ENCODE measurements at regions not wholly inside any gene's neighbourhood (a gene's known extent, or its start where the extent isn't known, plus 50 kb on each side); places are given as distances from the start of the nearest gene placed in this dataset.

DNA sequence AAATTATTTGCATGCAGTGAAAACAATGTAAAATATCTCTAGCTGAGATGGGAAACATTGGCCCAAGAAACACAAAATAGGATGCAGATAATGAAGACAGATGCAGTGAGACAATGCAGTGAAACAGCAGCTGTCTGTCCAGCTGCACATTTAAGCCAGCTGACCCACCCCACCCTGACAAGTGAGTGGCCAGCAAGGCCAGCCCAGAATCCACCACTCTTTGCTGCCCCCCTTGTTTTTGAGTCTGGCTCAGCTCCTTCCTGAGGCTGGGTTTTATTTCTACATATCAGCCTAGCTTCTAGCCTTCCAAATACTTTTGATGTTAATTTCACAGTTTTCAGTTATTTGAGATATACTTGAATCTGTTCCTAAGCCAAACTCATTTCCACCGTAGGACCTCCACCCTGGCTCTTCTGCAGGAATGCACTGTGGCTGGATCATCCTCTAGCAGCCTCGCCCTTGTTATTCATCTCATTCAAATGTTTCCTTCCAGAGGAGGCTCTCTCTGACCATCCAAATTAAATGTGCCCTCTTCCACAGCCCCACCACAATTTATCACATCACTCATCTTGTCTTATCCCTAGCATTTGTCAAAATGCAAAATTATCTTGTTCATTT, 154.1 kb upstream of the POU2AF2 start:
- no peak for DNase-seq

DNA sequence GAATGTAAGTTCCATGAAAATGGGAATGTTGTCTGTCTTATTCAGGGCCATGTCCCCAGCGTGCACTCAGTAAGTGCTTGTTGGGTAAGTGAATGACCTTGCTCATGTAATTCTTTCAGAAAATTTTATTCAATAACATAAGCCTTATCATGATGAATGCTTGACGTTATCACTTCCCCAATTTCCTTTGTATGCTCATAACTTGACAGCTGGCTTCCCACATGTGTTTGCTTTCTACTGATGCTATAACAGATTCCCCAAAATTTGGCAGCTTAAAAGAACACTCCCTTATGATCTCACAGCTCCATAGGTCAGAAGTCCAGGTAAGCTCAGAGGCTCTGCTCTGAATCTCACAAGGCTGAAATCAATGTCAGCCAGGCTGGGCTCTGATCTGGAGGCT, 155.8 kb upstream of the POU2AF2 start:
- DNase-seq, result no peak

DNA sequence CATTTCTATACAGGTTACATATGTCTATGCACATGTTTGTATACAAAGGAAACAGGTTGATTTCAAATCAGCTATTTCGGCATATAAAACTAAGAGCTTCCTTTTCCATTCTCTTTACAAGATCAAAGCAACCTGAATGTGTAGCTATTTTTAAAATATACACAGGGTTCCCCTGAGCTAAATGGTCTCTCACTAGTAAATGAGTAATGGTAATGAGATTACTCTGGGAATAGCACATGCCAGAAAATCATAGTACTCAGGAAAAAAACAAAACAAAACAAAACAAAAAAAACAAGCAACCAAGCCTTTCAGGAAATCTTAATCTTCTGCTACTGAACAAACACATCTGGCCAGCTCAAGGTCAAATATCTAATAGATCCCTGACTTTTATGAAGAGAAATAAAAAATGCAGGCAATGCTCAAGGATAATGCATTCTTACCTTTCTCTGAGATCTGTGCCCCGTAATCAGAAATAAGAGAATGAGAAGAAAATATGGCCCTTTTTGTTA, 156.6 kb upstream of the POU2AF2 start:
- no peak for DNase-seq

DNA sequence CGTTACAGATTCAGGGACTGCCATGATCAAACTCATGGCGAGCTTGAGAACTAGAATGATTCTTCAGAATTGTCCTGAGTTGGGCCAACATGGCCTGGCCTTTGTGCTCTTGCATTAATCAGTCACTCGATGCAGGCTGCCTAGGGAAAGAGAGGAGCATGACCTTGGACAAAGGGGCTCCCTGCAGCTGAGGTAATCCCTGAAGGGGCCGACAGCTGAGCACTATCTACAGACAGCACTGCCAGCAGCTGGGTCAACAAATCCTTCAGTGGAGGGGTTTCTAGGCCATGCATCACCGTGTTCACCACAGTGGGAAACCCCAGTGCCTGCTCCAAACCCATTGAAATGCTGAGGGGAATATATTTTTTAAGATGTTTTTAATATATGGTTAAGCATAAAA, 159.5 kb upstream of the POU2AF2 start:
- DNase-seq, result no peak

DNA sequence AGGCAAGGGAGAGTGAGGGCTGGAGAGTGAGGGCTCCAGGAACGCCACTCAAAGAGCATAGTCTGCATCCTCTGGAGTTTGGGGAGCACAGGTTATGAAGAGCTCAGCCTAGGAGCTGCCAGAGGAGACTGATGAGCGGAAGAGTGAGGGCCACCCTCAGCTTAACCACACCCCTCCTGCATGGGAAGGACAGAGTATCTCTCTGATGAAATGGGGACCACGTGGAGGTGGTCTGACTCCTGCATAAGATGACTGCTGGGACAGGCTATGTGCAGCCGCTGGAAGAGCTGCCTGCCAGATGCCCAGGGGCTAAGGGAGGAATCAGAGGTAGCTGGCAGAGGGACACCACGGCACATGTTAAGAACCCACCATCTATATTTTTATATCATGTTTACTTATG, 162.9 kb upstream of the POU2AF2 start:
- no peak for DNase-seq

DNA sequence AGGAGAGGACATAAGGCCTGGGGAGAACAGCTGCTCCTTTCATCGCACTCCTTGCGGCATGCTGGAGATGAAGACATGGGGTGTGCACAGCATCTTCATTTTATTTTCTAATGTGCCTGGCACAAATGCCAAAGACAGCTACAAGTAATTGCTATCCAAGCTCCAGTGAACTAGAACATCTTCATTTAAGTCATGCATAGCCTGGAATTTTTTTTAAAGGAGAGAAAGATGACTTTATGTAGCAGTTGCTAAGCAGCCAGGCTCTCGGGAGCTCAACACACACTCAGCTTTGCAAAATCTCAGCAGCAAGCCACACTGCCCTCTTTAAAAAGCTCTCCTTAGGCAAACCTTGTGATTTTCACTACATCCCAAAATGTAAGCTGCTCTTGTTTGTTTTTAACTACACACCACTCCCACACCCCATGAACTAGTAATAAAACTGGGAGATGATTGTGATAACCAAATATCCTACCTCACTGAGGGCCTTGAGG, 164.5 kb upstream of the POU2AF2 start:
- DNase-seq, result peak; percentile 8

DNA sequence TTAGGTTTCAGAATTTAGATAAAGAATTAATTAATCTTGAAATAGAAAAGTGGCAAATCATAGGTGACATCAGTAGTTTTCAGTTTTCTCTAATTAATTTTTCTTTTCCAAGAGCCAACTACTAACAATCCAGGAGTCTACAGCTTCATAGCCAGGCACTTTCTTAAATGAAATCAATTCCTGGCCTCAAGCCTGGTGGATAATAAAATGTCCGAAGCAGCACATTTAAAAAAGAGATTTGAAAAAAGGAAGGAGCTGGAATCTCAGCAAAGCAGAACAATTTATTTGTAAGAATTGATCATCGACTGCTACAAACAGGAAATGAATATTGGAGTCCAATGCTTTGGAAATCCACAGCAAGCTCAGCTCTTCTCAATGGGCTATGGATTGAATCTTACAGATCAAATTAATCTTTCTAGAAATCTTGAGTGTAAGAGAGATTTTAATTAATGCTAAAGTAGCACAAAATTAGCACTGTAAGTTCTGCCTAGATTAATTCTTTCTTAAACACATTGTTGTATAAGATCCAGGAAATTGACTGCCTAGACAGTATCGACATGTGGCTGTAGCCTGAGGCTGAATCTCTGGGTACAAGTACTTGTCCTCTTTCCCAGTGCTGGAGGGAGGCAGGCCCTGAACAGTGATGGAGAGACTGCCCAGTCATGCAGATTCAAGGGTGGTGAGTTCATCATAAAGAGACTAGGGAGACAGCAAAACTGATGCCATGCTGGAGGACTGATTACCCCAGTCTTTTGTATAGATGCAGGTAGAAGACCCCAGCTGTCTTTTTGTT, 167.8 kb upstream of the POU2AF2 start:
- no peak for DNase-seq

DNA sequence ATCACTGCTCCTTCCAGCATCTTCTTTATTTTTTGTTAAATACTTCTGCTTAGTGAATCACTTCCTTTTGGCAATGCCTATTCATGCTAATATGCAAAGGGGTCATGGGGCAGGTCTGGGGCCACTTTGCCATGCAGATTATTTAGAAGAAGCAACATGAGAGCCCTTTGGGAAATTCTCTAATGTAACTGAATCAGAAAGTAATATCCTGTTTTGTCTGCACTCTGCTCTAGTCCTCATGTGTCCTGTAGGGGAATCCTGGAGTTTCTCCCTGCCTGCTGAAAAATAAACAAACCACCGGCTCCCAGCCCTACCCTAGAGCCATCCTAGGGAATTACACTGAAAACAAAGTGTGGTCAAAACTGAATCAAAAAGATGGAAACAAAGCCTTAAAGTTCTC, 176.5 kb upstream of the POU2AF2 start:
- no peak for DNase-seq

DNA sequence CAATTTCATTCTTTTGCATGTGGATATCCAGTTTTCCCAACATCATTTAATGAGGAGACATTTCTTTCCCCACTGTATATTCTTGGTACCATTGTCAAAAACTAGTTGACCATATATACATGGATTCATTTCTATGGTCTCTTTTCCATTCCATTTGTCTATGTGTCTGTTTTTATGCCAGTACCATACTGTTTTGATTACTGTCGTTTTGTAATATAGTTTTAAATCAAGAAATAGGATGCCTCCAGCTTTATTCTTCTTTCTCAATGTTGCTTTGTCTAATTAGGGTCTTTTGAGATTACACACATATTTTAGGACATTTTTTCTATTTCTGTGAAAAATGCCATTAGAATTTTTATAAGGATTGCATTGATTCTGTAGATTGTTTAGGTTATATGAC, 177.5 kb upstream of the POU2AF2 start:
- DNase-seq, result no peak

DNA sequence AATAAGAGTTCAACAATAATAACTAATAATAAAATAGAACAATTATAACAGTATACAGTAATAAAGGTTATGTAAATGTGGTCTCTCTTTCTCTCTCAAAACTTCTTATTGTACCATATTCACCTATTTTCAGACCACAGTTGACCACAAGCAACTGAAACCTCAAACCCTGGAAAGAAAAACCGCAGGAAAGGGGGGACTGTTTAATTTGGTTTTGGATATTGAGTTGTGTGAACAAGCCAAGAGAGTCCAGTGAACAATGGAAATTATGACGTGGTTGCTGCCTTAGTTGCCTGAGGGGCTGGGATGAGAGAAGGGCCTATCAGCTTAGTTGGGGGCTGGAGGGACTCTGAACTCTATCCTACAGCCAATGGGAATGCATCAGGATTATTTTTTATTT, 178.7 kb upstream of the POU2AF2 start:
- no peak for DNase-seq

DNA sequence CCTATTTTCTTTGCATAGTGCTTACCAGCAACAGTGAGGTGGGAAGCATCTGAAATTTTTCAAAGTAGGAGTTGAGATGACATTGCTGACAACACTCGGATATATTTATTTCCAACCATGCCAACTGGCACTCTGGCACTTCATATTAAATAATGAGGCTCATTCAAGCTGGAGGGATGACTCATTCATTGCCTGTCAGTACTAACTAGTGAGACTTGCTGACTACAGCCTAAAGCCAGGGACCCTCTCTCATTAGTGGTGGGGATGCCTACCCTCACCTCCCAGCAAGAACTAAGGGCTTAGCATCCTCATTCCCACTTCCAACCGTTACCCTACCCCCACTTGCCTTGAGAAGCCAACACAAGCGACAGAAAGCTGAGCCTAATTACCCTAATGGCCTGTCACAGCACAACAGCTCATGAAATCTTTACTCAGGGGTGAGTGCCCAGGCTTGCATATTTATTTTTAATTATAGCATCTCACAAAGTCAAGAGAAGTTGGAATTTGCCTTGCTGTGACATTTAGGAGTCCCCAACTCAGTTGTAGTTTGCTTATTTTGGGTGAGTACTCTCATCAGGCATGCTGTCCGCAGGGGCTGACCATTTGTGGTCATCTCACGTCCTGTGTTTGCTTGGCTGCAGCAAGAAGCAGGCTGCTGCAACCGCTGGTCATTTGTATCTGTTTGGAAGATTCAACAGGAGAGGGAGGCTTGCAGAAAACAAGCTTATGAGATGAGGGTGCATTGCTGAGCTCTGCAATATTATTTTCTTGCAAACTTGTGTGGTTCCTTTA, 181.6 kb upstream of the POU2AF2 start:
- DNase-seq, result peak; percentile 8

DNA sequence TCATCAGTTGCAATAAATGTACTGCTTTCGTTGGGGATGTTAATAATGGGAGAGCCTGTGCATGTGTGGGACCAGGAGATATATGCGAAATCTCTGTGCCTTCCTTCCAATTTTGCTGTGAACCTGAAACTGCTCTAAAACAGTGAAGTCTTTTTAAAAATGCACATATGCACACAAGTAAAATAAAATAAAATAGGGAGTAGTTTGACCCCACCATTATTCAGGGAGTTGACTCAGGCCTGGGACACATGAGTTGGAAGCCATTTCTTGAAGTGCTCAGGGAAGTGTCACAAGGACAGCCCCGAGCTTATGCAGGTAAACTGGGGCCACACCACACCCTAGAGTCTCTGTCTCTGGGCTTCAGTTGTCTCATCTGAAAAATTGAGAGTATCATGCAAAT, 183.1 kb upstream of the POU2AF2 start:
- no peak for DNase-seq

DNA sequence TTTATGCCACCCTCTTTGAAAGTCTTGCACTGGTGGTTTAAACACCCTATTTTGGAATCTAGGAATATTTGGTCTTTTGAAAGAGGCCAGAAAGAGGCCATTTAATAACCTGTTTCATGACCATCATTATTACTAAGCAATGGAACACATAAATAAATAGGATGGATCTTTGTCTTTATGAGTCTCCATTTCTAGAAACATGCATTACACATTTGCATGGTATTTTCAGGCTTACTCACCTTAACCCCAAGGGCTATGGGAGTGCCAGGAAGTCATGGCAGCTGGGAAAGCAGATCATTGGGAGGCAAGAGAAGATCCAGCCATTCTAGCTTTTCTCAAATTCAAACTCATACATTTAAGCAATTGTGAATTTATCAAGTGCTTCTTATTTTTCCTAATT, 185.8 kb upstream of the POU2AF2 start:
- DNase-seq, result no peak

DNA sequence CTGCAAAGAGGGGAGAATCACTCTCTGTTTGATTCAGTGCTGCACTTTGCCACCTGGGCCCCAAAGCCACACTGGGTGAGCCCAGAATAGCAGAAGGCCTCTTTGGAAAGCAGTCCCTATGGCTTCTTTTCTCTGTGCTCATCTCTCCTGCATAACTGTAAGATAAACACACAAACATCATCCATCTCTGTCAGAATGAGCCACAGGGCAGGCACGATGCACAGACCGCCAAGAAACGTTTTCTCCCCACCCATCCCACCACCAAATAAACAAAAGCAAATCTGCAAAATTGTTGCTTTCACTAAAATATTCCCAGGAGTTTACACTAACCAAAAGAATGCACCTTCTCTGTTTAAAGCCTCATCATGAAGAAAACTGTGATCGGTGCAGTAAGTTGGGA, 196.4 kb upstream of the POU2AF2 start:
- no peak for DNase-seq

DNA sequence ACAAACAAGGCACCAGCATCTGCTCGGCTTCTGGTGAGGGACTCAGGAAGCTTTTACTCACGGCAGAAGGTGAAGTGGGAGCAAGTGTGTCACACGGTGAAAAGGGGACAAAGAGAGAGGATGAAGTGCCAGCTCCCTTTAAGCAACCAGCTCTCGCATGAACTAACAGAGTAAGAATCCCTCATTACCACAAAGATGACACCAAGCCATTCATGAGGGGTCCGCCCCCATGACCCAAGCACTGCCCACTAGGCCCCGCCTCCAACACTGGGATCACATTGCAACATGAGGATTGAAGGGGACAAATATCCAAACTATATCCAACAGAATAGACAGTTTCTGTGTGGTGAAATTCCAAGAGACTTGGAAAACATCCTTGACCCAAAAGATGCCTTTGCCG, 198.2 kb upstream of the POU2AF2 start:
- no peak for DNase-seq

DNA sequence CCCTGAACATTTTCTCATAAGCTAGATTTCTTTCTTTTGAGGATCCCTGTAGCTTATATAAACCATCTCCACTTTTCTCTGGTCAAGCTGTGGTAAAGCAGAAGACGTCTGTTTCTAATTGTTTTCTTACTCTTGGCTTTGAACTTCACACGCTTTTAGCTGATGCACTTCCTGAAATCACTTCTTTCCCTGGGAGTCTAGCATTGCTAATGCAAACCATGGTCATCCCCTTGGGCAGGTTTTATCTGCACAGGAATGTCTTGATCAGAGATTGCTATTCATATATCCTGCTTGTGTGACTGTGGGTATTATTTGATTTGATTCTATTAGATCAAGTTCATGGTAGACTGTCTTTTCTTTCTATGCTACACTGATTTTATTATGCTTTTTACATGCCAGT, 199.2 kb upstream of the POU2AF2 start:
- no peak for DNase-seq

DNA sequence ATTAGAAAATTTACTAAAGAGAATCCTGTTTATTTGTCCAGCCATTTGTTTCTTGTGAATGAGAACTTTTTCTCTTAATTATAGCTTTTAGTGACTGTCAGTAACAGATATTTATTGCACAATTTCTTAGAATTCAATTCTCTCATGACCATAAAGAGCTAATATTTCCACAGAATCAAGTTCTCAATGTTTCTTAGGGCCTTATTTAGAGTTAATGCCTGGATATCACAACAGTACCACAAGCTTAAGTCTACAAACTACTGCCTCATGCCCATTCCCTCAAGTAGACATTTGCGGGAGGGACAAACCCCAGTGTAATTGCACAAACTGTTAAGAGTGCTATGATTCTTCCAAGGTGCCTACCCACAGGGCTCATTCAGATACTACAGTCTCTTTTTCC, 199.7 kb upstream of the POU2AF2 start:
- DNase-seq, result no peak

DNA sequence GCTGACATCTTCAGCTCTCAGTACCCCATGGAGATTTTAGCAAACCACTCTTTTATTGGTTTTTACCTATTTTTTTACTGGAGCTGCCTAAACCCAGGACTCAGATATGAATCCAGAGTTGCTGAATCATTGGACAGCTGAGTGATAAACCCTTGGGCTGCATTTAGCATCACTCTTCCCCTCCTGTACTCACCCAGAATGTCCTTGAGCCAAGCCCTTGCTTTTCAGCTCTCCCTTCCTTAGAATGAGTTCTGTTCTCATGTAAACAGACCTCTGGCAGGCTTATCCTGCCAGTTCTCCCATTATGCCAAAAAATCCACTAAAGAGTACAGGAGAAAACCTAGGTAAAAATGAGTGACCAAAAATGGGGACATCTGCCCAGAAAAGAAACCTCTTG, 200.1 kb upstream of the POU2AF2 start:
- DNase-seq, result no peak

DNA sequence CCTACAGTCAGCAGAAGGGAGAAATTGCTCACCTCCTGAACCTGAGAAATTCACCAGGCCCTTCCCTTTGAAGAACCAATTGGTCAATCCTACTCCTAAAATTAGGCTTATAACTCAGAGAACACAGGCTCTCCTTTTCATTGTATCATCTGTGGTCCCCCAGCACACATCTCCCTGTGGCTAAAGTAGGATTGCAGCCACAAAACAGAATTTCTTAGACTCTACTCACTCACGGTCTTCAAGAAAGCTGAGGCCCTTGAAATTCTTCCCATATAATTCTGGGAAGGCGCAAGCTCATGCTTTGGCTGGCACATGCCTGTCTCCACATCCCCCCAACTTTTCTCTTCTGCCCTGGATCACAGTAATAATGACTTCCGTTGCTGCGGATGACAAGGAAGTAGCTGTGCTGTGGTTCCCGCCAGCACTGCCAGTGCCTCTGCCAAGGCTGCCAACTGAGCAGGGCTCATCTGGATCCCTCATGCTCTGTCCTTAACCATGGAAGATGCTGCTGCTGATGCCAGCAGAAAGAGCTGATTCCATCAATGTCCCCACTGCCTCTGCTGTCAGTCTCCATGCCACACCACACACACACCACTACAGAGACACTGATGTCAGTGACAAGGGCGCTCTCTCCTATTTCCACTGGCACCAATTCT, 200.6 kb upstream of the POU2AF2 start:
- no peak for DNase-seq

DNA sequence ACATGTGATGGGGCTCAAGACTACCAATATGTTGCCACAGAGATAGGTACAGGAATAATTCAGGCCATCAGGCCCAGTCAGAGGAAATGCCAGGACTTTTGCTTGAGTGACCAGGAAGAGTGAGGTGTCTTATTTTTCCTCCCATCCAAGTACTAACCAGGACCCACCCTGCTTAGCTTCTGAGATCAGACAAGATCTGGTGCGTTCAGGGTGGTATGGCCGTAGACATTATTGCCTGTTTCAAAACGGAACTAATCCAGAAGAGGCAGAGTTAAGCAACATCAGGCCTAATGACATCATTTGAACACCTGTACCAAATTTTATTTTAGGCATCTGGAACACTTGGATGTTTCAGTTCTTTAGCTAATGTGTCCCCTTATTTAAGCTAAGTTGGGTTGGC, 205.5 kb upstream of the POU2AF2 start:
- DNase-seq, result no peak

DNA sequence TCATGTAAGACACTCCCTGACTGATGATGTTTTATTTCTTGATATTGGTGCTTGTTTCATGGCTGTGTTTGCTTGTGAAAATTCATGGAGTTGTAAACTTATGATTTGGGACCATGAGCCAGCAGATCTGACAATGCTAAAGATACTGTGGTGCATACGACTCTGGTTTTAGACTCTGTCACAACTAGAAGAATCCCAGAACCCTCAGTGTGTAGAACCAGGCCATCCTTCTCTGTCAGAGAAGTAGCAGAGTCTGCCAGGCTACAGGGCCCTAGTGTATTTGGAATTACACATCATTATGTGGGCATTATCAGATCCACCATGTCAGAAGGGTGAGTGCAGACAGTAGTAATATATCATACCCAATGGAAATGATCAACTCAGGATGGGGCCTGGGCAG, 209.8 kb upstream of the POU2AF2 start:
- no peak for DNase-seq

DNA sequence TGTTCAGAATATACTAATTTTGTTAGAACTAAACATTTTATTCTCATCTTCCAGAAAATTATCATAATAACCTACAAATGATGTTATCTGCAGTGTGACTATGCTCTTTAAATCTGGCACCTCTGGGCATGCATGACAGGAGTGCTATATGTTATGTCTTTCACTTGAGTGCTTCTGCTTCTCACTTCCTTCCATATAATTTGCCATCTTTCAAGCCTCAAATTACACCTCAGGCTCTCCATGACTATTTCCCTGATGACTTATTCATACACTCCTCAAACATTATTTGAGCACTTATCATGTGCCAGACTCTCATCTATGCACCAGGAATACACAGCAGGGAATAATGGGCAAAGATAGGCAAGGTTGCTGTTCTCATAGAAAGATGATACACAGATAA, 219.3 kb upstream of the POU2AF2 start:
- DNase-seq, result no peak

DNA sequence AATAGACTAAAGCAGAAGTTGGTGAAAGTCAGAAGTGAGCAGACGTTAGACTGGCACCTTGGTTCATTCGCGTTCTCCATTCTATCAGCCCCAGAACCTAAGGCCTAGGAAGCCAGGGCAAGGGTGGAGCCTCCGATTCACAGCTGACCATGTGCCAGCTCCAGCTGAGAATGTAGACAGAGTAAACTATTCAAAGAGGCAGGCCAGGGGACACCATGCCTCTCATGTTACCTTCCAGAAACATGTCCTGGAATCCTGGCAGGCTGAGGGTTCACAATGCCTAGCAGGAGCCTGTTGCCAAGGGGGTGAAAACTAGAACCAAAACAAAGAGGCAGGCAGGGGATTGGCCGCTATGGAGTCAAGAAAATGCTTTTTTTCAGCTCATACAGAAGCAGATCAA, 224.4 kb upstream of the POU2AF2 start:
- DNase-seq, result no peak
